A549 (cell line): ENCODE measurements at regions not wholly inside any gene's neighbourhood (a gene's known extent, or its start where the extent isn't known, plus 50 kb on each side); places are given as distances from the start of the nearest gene placed in this dataset.

ENCODE experiments used
- ATAC-seq, 2 experiments: fragments of 200-7000 bp in 1 of 2; fragments of >200 bp in 1 of 2; cut with Nextera tagmentation in 1 of 2; cut with Tn5 transposase in 1 of 2; 3 replicates each; pipeline versions ENCODE4 v1.8.0 to v1.9.1; 2018 to 2020; ENCODE audit warnings: mild to moderate bottlenecking in 1 of 2, moderate library complexity in 1 of 2
- CTCF ChIA-PET: fragments of 300-600 bp; sonication (Branson Sonifier 250); formaldehyde crosslinking; extraction: SDS; loops from one replicate; lab custom pipeline; 2021; ENCODE audit warnings: antibody characterized with exemption, inconsistent platforms; lab: Yijun Ruan, JAX
- POLR2A ChIA-PET: fragments of 350-600 bp; formaldehyde crosslinking; extraction: SDS; loops from one replicate; lab custom pipeline; 2021; ENCODE audit warnings: antibody characterized with exemption, inconsistent platforms; lab: Yijun Ruan, JAX
- DNase-seq, 2 experiments: peaks; one replicate each; pipeline versions ENCODE4 v3.0.0 to v3.0.0-alpha.2; 2011 to 2016; ENCODE audit warnings: low read depth in 1 of 2, low spot score in 1 of 2
- FAIRE-seq: peaks from 2 replicates; lab custom pipeline; 2011; peaks lifted over from hg19 to GRCh38; lab: Jason Lieb, UNC
- H3K27ac ChIP-seq, 2 experiments: fragments of >200 bp; sonication (Bioruptor Twin); formaldehyde crosslinking; 3 replicates each; pipeline ENCODE4 v1.5.1; 2016 to 2017
- H3K4me1 ChIP-seq: fragments of >200 bp; sonication (Bioruptor Twin); formaldehyde crosslinking; 3 replicates; pipeline ENCODE4 v1.6.1; 2016
- H3K4me2 ChIP-seq: fragments of >200 bp; sonication (Bioruptor Twin); formaldehyde crosslinking; 3 replicates; pipeline ENCODE4 v1.6.1; 2016
- H3K4me3 ChIP-seq: fragments of >200 bp; sonication (Bioruptor Twin); formaldehyde crosslinking; 3 replicates; pipeline ENCODE4 v1.5.1; 2016
- H3K9me3 ChIP-seq: fragments of >200 bp; sonication (Bioruptor Twin); formaldehyde crosslinking; 3 replicates; pipeline ENCODE4 v1.6.1; 2016
- ATOH8 ChIP-seq: fragments of 250-450 bp; sonication (Bioruptor Pico); IDR thresholded peaks from 2 replicates; pipeline ENCODE4 v1.5.0; 2020; ENCODE audit warnings: low read depth, mild to moderate bottlenecking, moderate library complexity
- CBX8 ChIP-seq: fragments of 200-600 bp; sonication (generic); IDR thresholded peaks from 2 replicates; pipeline ENCODE4 v1.6.1; 2016
- CEBPB ChIP-seq, 2 experiments: fragments of >200 bp in 1 of 2; sonication (Bioruptor Twin) in 1 of 2; formaldehyde crosslinking in 1 of 2; IDR thresholded peaks; 2 replicates each; pipeline ENCODE4 v1.6.1; 2012 to 2016
- EHMT2 ChIP-seq: fragments of 200-600 bp; sonication (generic); IDR thresholded peaks from 2 replicates; pipeline ENCODE4 v1.6.1; 2016; ENCODE audit warnings: antibody characterized with exemption, low read depth, mild to moderate bottlenecking, moderate library complexity
- ELK1 ChIP-seq: fragments of 150-350 bp; IDR thresholded peaks from 2 replicates; pipeline ENCODE4 v1.6.1; 2014; ENCODE audit warnings: low read depth, mild to moderate bottlenecking, low read length
- FOSL2 ChIP-seq, 2 experiments: fragments of 450-650 bp in 1 of 2; fragments of >200 bp in 1 of 2; sonication (Bioruptor Twin) in 1 of 2; formaldehyde crosslinking; IDR thresholded peaks; 2 replicates each; pipeline versions ENCODE4 v1.5.0 to v1.6.1; 2016 to 2020; ENCODE audit warnings: mild to moderate bottlenecking in 1 of 2, moderate library complexity in 1 of 2
- FOXS1 ChIP-seq: fragments of 250-450 bp; sonication (Bioruptor Pico); IDR thresholded peaks from 2 replicates; pipeline ENCODE4 v1.5.0; 2020; ENCODE audit warnings: mild to moderate bottlenecking, moderate library complexity
- HES2 ChIP-seq: fragments of >200 bp; sonication (Bioruptor Twin); formaldehyde crosslinking; IDR thresholded peaks from 2 replicates; pipeline ENCODE4 v1.6.1; 2016
- HOXA7 ChIP-seq: fragments of 250-450 bp; sonication (Bioruptor Pico); IDR thresholded peaks from 2 replicates; pipeline ENCODE4 v1.5.0; 2020; ENCODE audit warnings: mild to moderate bottlenecking, moderate library complexity
- JUN ChIP-seq, 2 experiments: fragments of >200 bp; sonication (Bioruptor Twin); formaldehyde crosslinking; IDR thresholded peaks; 2 replicates in 1 of 2; 3 replicates in 1 of 2; pipeline ENCODE4 v1.6.1; 2016 to 2017
- KDM5A ChIP-seq: fragments of 200-600 bp; sonication (generic); IDR thresholded peaks from 2 replicates; pipeline ENCODE4 v1.6.1; 2016; ENCODE audit warnings: antibody characterized with exemption, mild to moderate bottlenecking
- MAFK ChIP-seq: fragments of 450-650 bp; IDR thresholded peaks from 2 replicates; pipeline ENCODE4 v1.6.1; 2014; ENCODE audit not compliant: partially characterized antibody
- NFE2L2 ChIP-seq: fragments of 150-350 bp; conservative IDR thresholded peaks from 2 replicates; pipeline ENCODE4 v1.6.1; 2014; ENCODE audit warnings: low read length
- PHF8 ChIP-seq: fragments of 200-600 bp; sonication (generic); IDR thresholded peaks from 2 replicates; pipeline ENCODE4 v1.6.1; 2016; ENCODE audit warnings: low read depth, mild to moderate bottlenecking, antibody characterized with exemption, moderate library complexity, borderline replicate concordance
- RARB ChIP-seq: fragments of 250-450 bp; sonication (Bioruptor Pico); IDR thresholded peaks from 2 replicates; pipeline ENCODE4 v1.8.0; 2021; ENCODE audit warnings: mild to moderate bottlenecking, moderate library complexity
- RCOR1 ChIP-seq: fragments of 150-350 bp; IDR thresholded peaks from 2 replicates; pipeline ENCODE4 v1.6.1; 2014; ENCODE audit warnings: antibody characterized with exemption, low read length, low read depth
- REST ChIP-seq: fragments of 200-600 bp; sonication (generic); IDR thresholded peaks from 2 replicates; pipeline ENCODE4 v1.6.1; 2016; ENCODE audit warnings: antibody characterized with exemption, mild to moderate bottlenecking, moderate library complexity
- RNF2 ChIP-seq: fragments of 200-600 bp; sonication (generic); IDR thresholded peaks from 2 replicates; pipeline ENCODE4 v1.6.1; 2016; ENCODE audit warnings: low read depth, mild to moderate bottlenecking, antibody characterized with exemption, moderate library complexity, borderline replicate concordance
- WGBS: methylation state at CpG from one replicate; pipeline ENCODE4 v1.1.6; 2017; ENCODE audit errors: missing lambda C conversion rate; 5-methylcytosine and 5-hydroxymethylcytosine counted together
- TF ChIP-seq, protein P1 (sequence below): IDR thresholded peaks from 2 replicates; pipeline ENCODE4 v1.6.1; 2012; ENCODE audit warnings: low read depth, borderline replicate concordance
- TF ChIP-seq, protein P2 (sequence below): fragments of 450-650 bp; IDR thresholded peaks from 2 replicates; pipeline ENCODE4 v1.6.1; 2014; ENCODE audit warnings: antibody characterized with exemption
- TF ChIP-seq, protein P3 (sequence below): fragments of >200 bp; sonication (Bioruptor Twin); formaldehyde crosslinking; IDR thresholded peaks from 3 replicates; pipeline ENCODE4 v1.5.1; 2016

DNA sequence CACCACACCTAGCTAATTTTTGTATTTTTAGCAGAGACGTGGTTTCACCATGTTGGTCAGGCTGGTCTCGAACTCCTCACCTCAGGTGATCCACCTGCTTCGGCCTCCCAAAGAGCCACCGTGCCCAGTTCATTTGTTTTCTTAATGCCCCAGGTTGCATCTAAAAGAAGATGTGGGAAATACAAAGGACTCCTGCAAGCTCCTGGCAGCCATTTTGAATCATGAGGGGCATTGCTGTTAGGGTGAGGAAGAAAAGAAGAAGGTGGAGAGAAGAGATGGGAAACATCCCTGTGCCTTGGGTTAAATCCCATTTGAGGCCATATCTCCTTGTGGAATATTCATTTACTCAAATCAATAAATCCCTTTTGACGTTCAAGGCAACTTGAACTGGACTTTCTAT, 365.3 kb upstream of the ERCC4 start:
- CTCF ChIA-PET, result no interaction called here

GRCh38 chr16:13557418-13557817, 362.5 kb upstream of the ERCC4 start:
- ChIA-PET CTCF (no interaction called here), POLR2A (no interaction called here)
- 23% methylated on average over 8 of the region's 8 CpGs for WGBS
- FAIRE-seq, result no peak
- Histone ChIP-seq H3K27ac (no peak overlapping the region), H3K4me1 (no peaks in the 10 kb centered on the region), H3K4me2 (no peak overlapping the region), H3K4me3 (no peak overlapping the region), H3K9me3 (no peaks in the 10 kb centered on the region)
- ATAC-seq, result no peak
- no peak for DNase-seq
- no peak for TF ChIP-seq RNF2

More for the DNA sequence above, 365.3 kb upstream of the ERCC4 start:
- Histone ChIP-seq H3K4me1 (no peaks in the 10 kb centered on the region), H3K9me3 (no peaks in the 10 kb centered on the region), H3K27ac (no peak overlapping the region), H3K4me2 (no peak overlapping the region), H3K4me3 (no peak overlapping the region)
- no peak for FAIRE-seq
- POLR2A ChIA-PET, result no interaction called here
- no peak for ATAC-seq
- WGBS, result 2% methylated on average over 5 of the region's 5 CpGs
- TF ChIP-seq HES2, result no peak
- no peak for TF ChIP-seq ATOH8
- TF ChIP-seq FOXS1 (CRISPR knock-in tag), result no peak
- TF ChIP-seq NFE2L2, result no peak
- TF ChIP-seq ELK1, result no peak
- TF ChIP-seq MAFK, result no peak
- no peak for TF ChIP-seq EHMT2
- DNase-seq, result no peak

DNA sequence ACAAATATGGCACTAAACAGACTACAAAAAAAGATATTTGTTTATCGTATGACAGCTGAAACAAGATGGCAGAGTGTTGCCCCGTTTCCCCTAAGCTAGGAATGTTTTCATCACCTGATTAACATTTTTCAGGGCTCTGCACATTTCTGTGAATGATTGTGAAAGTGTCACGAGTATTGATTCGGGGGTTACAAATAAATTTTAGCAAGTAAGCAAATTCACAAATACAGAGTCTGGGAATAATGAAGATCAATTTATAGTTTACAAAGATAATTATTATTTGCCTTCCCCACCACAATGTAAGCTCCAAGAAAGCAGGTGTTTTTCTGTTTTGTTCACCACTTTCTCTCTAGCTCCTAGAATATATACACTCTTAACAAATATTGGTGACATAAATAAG, 361.2 kb upstream of the ERCC4 start:
- no peak for DNase-seq
- H3K4me1 ChIP-seq, result no peaks in the 10 kb centered on the region
- ChIA-PET POLR2A (no interaction called here), CTCF (interaction anchor here (1.5 kb wide), 1 partner anchor 13 kb away, joined by 3 read pairs; no protein-coding TSS in a partner anchor)
- H3K4me3 ChIP-seq, result no peak overlapping the region
- H3K27ac ChIP-seq, result no peak overlapping the region
- no peak for FAIRE-seq
- ATAC-seq, result no peak
- H3K9me3 ChIP-seq, result no peaks in the 10 kb centered on the region
- 13% methylated on average over 4 of the region's 4 CpGs for WGBS
- H3K4me2 ChIP-seq, result no peak overlapping the region
- no peak for TF ChIP-seq RCOR1
- no peak for TF ChIP-seq JUN (IDR thresholded peaks at IDR 0.05)
- TF ChIP-seq, protein P1, sequence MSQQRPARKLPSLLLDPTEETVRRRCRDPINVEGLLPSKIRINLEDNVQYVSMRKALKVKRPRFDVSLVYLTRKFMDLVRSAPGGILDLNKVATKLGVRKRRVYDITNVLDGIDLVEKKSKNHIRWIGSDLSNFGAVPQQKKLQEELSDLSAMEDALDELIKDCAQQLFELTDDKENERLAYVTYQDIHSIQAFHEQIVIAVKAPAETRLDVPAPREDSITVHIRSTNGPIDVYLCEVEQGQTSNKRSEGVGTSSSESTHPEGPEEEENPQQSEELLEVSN, result no peak
- TF ChIP-seq HOXA7 (CRISPR knock-in tag), result no peak
- no peak for TF ChIP-seq REST
- TF ChIP-seq CEBPB (IDR thresholded peaks at IDR 0.05), result no peak
- TF ChIP-seq CBX8, result no peak
- TF ChIP-seq EHMT2, result no peak
- TF ChIP-seq, protein P2, sequence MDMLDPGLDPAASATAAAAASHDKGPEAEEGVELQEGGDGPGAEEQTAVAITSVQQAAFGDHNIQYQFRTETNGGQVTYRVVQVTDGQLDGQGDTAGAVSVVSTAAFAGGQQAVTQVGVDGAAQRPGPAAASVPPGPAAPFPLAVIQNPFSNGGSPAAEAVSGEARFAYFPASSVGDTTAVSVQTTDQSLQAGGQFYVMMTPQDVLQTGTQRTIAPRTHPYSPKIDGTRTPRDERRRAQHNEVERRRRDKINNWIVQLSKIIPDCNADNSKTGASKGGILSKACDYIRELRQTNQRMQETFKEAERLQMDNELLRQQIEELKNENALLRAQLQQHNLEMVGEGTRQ, result no peak
- no peak for TF ChIP-seq PHF8
- TF ChIP-seq ELK1, result no peak
- TF ChIP-seq FOSL2 (IDR thresholded peaks at IDR 0.05), result no peak
- no peak for TF ChIP-seq FOSL2 (CRISPR knock-in tag; IDR thresholded peaks at IDR 0.05)
- TF ChIP-seq, protein P3, sequence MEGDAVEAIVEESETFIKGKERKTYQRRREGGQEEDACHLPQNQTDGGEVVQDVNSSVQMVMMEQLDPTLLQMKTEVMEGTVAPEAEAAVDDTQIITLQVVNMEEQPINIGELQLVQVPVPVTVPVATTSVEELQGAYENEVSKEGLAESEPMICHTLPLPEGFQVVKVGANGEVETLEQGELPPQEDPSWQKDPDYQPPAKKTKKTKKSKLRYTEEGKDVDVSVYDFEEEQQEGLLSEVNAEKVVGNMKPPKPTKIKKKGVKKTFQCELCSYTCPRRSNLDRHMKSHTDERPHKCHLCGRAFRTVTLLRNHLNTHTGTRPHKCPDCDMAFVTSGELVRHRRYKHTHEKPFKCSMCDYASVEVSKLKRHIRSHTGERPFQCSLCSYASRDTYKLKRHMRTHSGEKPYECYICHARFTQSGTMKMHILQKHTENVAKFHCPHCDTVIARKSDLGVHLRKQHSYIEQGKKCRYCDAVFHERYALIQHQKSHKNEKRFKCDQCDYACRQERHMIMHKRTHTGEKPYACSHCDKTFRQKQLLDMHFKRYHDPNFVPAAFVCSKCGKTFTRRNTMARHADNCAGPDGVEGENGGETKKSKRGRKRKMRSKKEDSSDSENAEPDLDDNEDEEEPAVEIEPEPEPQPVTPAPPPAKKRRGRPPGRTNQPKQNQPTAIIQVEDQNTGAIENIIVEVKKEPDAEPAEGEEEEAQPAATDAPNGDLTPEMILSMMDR, result no peak
- no peak for TF ChIP-seq RARB
- no peak for TF ChIP-seq KDM5A
- no peak for TF ChIP-seq ATOH8
